Activated CD4-positive, alpha-beta T cell treated with anti-CD3 and anti-CD28 coated beads, Interleukin-2, Interleukin-6, amounts not matched to agents 100 ng/mL and 50 ng/mL, durations not matched to agents 16 hours and 8 hours (primary cell): ENCODE measurements at regions not wholly inside any gene's neighbourhood (a gene's known extent, or its start where the extent isn't known, plus 50 kb on each side); places are given as distances from the start of the nearest gene placed in this dataset.

Experiments used
- DNase-seq: peaks from one replicate; pipeline ENCODE4 v3.0.0-alpha.2; 2020

- DNase-seq: no peak
Measured at GRCh38 chr13:23984546-23984945, 87.2 kb upstream of the C1QTNF9B start.

DNA sequence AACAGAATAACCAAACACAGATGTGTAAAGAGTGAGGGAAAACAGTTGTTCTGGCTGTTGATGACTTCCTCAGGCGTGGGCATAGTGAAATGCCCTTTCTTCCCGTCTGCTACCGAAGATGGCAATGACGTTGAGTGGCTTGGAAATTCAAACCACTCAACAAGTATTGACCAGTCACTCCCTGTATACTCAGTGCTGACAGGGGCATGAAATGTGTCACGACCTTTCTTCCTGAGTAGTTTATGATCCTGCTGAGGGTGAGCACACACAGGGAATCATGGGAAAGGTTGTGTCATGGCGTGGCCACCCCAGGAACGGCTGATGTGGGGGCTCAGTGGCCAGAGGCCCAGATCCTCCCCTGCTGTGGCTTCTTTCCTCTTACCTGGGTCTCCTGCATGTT, 87.8 kb upstream of the C1QTNF9B start:
- no peak for DNase-seq

DNA sequence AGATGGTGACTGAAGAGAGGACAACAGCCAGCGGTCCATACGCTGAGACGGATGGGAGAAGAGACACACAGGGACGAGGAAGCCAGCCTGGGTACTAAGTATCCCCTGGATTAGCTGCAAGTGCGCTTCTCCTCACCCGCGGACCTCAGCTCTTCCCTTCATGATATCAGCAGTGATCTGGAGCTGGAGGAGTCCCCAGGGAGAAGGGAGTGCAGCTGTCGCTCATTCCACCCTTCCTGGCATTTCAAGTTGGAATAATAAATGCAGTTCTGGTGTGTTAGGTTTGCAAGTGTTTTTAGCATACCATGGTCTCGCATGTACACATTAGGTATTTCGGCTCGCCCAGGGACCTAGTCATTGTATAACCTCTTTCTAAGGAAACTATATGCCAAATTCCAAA, 88.5 kb upstream of the C1QTNF9B start:
- DNase-seq: no peak

DNA sequence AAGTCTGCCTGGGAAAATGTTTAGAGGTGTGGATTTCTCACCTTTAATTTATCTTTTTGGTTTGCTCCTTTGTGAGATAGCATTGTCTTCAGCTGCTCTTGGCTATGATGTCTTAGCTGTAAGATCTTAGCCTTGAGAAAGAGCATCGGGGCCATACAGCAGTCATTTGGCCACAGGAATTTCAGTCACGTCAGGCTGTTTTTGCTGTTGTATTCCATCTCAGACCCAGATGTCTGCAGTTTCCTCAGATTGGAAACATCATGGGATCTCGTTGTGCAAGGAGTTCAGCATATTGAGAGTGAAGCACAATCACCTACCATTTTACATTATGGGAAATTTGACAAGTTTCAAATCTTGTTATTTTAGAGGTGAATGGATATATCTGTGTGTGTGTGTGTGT, 89.3 kb upstream of the C1QTNF9B start:
- DNase-seq: no peak

DNA sequence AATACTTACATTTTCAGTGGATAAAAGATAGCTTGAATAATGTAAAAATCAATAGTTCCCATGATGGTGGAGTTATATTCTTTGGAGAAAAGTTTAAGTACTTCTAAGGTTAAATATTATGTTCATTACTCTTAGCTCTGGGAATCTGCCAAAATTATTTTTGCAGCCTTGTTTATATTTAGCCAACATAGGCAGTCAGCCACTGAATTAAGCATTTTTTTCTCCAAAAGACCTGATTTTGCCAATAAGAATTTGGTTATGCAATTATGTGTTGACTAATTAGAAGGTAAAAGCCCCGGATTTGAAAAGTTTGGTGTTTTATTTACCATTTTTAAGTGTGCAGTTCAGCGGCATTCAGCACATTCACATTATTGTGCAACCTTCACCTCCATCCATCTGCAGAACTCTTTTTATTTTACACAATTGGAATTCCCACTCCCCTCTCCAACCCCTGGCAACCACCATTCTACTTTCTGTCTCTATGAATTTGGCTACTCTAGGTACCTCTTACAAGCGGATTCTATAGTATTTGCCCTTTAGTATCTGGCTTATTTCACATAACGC, 90.1 kb upstream of the C1QTNF9B start:
- DNase-seq: no peak

DNA sequence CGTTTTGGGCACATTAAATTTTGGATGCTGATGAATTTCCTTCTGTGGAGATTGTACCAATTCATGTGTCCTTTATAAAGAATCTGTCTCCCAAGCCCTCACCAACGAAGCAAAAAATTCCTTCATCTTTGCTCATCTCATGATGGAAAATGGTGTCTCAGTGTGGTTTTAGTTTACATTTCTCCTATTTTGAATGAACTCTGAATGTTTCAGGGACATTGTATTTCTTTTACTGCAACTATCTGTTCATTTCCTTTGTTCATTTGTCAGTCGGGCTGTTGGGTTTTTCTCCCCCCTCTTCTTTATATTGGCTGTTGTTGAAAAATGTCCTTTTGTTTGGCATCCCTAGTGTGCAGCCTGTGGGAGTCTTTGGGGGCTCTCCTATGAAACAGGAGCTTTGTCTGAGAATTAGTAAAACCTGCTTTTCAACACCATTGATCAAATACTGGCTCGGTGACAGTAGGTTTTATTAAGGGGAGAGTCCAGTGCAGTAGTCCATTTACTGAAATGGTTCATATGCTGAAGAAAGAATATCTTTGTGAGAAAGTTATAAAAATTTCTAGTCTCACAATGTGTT, 91.3 kb upstream of the C1QTNF9B start:
- no peak for DNase-seq

DNA sequence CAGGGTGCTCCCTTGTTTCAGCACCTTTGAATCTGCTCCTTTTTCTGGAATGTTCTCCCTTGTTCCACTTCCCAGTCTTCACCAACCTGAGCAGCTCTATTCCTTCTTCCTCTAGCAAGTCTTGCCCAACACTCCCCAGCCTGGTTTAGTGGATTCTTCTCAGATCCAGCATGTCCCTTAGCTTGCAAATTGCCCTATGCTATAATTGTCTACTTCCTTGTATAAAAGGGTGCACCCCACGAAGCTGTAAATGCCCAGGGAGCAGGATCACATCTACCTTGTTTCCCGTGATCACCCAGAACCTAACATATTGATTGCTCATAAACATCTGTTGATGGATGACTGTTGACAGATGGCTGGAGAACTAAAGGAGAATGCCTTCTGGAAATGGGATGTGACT, 93.2 kb upstream of the C1QTNF9B start:
- no peak for DNase-seq

- no peak for DNase-seq
Measured at GRCh38 chr13:23991119-23991518, 93.8 kb upstream of the C1QTNF9B start.

DNA sequence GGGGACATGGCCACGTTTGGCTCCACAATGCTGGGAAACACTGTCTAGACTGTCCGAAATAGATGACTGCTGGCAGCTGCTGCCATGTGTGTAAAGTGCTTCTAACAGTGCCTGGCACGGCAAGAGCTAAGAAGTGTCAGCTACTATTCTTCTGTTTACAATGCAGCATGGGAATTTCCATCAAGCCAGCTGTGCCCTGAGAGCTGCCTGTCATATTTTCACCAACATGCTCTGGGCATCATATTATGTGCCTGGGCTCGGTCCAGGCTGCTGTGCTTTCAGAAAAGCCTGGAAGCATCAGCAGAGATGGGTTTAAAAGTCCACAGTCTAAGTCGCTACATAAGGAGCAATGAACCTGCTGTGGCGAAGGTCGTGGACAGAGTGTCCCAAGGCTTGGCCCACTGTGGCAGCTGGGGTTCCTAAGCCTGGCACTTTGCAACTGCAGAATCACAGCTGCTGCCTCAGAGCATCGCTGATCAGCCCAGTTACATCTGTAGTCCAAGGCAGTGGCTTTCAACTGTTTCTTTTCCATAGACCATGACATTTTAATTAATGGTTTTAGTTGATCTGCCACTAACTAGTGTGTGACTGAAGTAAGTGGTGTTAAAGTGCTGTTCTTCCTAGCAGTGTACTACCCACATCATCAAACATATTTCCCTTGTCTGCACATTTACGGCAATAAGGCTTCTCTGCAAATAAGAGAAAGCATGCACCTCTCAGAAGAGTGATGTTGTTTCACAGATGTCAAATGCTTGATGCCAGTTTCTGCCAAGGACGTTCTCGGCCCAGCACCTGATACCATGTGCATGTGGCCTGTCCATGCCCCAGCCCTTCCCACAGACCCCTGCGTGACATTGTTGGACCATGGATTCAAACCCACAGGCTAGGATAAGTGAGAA, 95.7 kb upstream of the C1QTNF9B start:
- no peak for DNase-seq

DNA sequence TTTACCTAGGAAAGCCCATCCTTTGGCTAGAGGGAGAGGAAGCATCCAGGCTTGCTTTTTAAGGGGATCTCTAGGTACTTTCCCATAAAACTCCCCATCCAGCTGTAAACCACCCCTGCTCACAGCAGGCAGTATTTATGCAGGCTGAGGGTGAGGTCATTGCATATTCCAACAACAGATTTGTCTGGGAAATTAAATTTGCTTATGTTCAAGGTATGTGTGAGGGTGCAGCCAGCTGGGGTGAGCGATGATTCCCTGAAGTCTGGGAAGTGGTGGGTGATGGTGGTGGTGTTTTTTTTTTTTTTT, 96.3 kb upstream of the C1QTNF9B start:
- DNase-seq: no peak

GRCh38 chr13:23995283-23996073, 98.2 kb upstream of the C1QTNF9B start:
- DNase-seq: no peak

DNA sequence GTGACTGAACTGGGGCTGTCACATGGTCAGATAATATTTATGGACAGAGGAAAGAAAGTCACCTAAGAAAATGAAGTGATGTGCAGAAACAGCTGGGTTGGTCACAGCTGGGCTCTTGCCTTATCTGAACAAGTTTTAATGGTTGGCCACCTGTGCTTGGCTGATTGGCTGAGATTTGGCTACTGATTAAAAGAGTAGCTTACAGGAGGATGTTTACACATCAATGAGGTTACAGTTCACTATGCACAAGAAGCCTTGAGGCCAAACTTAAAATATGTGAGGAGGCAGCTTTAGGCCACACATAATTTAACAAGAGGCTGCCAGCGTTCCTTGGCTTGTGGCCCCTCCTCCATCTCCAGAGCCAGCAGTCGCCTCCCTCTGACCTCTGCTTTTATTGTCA, 99.2 kb upstream of the C1QTNF9B start:
- DNase-seq: no peak

- no peak for DNase-seq
Measured at GRCh38 chr13:23999424-23999823, 102.1 kb upstream of the C1QTNF9B start.

DNA sequence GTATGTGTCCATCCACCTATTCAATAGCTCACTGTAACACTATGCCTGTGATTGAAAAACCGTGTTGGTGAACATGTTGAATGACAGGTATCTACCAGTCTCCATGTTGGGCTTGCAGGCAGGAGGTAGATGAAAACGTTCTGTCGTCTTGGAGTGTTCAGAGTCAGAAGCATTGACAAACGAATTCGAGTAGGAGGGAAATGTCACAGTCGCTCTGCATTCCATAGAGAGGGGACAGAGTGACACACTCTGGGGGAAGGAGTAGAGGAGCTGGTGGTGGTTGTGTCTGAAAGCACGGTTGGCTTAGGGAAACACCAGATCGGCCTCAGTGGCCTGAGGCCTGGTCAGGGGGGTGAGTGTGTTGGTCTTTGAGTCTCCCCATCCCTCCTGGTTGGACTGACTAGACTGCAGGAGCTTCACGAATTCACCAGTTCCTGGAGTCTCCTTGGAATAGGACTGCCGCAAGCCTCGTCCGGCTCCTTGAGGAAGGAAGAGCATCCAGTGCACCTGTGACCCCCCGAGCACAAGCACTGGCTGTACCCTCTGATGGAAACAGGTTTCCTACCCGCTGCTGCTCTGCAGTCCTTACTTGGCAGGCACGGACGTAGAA, 105.0 kb upstream of the C1QTNF9B start:
- no peak for DNase-seq

DNA sequence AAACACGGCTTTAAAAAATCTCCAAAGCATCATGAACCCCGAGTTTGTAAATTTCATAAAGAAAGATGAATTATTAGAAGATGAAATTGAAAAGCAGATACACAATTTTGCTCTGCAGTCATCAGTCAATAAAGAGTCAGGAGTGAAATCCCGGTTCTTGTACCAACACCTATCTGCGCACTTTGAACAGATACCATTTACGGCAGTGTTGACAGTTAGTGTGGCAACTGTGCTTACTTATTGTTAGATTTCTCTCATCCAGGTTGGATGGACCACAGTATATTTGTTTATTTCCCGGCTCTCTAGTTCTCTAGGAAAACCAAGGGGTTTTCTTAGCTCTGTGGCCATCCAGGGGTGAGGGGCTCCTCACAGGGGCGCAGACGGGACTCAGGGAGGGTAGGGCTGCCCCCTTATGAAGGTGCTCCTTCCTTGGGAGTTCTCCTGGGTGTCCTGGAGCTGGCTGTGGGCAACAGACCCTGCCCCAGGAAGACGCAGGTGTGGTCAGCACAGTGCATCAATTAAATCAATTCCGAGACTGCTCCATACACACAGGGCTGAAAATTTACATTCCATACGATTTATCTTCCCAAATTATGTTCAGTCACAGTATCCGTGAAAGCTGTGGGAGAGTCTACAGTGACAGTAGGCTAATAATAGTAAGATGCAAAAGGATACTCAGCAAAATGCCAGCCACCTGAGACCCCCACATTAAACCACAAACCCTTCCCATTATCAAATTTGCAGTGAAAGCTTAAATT, 107.0 kb upstream of the C1QTNF9B start:
- no peak for DNase-seq

DNA sequence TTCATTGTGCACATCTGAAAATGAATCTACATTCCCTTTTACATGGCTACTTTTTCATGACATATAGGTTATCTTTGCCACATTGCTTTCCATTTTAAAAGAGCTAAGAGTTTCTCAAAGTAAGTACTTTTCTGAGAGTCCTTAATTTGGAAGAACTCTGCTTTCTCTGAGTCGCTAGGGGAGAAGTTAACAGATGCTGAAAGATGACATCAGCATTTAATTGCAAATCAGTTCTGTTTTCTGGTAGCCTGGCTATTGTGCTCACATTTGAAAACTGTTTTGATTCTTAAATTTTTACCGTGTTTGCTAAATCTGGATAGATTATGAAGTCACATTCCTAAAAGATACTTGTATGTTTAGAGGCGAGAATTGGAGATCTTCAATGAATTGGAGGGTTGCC, 107.7 kb upstream of the C1QTNF9B start:
- no peak for DNase-seq

DNA sequence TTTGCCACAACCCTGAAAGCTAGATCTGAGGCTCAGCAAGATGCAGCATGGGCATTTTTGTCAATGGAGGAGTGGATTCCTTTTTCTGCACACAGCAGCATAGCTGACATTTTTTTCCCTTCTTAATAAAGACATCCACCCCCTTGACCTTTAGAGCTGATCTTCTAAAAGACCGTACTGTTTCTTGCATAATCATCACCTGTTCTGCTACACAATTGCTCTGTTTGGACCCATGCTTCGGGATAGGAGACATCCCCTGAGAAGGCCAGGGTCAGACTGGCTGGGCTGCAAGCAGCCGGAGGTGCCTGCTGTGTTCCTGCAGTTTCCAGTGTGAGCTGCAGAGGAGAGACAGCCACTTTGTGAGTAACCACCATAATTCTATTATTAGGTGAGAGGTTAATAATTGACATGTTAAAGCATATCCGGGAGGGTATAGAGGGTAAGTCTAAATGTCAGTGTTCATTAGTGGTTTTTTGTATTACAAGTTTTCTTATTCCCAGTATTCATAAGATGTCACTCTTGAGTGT, 108.5 kb upstream of the C1QTNF9B start:
- no peak for DNase-seq

- no peak for DNase-seq
Measured at GRCh38 chr13:24006520-24007248, 109.4 kb upstream of the C1QTNF9B start.

GRCh38 chr13:24007979-24008620, 110.8 kb upstream of the C1QTNF9B start:
- no peak for DNase-seq

DNA sequence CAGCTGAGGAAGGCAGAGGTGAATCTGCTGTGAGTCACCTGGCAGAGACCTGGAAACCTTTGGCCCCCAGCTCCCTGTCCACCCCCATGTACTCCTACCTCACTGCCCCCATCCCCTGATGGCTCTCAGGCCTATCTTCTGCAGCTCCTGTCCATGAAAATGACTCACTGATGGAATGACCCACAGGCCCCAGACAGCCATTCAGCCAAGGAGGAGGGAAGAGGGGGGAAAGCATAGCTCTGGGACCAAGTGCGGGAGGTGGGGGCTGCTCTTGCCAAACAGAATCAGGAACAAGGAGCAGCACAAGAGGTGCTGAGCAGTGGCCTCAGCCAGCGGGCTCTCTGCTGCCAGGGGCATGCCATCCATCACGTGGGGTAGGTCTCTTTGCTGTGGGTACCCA, 111.4 kb upstream of the C1QTNF9B start:
- no peak for DNase-seq

- DNase-seq: no peak
Measured at GRCh38 chr13:24011266-24011665, 114.0 kb upstream of the C1QTNF9B start.
